ENCODE measurements at regions not wholly inside any gene's neighbourhood (a gene's known extent, or its start where the extent isn't known, plus 50 kb on each side); places are given as distances from the start of the nearest gene placed in this dataset.

GRCh38 chr3:17911986-17912760 is 169.7 kb upstream of the TBC1D5 start:
- no peaks in the 10 kb centered on the region for H4K20me1 ChIP-seq (ENCODE audit: insufficient read depth)
- H3K4me1 ChIP-seq (ENCODE audit: low read depth, poor library complexity, severe bottlenecking): no peaks in the 10 kb centered on the region
- no peaks in the 10 kb centered on the region for H3K79me2 ChIP-seq (ENCODE audit: insufficient read depth, low read depth)
- no peaks in the 10 kb centered on the region for H3K36me3 ChIP-seq (ENCODE audit: insufficient read depth)
- H3K4me3 ChIP-seq (IDR thresholded peaks at IDR 0.05; ENCODE audit: insufficient read depth, low read depth, low read length): no peak overlapping the region
- H3K27me3 ChIP-seq (ENCODE audit: insufficient read depth, low read depth): no peaks in the 10 kb centered on the region
- H3K9ac ChIP-seq: no peak overlapping the region
- TF ChIP-seq, protein P1, sequence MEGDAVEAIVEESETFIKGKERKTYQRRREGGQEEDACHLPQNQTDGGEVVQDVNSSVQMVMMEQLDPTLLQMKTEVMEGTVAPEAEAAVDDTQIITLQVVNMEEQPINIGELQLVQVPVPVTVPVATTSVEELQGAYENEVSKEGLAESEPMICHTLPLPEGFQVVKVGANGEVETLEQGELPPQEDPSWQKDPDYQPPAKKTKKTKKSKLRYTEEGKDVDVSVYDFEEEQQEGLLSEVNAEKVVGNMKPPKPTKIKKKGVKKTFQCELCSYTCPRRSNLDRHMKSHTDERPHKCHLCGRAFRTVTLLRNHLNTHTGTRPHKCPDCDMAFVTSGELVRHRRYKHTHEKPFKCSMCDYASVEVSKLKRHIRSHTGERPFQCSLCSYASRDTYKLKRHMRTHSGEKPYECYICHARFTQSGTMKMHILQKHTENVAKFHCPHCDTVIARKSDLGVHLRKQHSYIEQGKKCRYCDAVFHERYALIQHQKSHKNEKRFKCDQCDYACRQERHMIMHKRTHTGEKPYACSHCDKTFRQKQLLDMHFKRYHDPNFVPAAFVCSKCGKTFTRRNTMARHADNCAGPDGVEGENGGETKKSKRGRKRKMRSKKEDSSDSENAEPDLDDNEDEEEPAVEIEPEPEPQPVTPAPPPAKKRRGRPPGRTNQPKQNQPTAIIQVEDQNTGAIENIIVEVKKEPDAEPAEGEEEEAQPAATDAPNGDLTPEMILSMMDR (conservative IDR thresholded peaks at IDR 0.05; ENCODE audit: low read depth, low read length): no peak
- H3K27ac ChIP-seq: no peak overlapping the region
- no peak overlapping the region for H3K4me2 ChIP-seq
- H2AFZ ChIP-seq (ENCODE audit: low read depth): no peak overlapping the region

- Histone ChIP-seq H2AFZ (ENCODE audit: low read depth) (no peak overlapping the region), H3K4me1 (ENCODE audit: low read depth, poor library complexity, severe bottlenecking) (no peaks in the 10 kb centered on the region), H3K27me3 (ENCODE audit: insufficient read depth, low read depth) (no peaks in the 10 kb centered on the region), H3K4me3 (IDR thresholded peaks at IDR 0.05; ENCODE audit: insufficient read depth, low read depth, low read length) (no peak overlapping the region), H3K4me2 (no peak overlapping the region), H3K79me2 (ENCODE audit: insufficient read depth, low read depth) (no peaks in the 10 kb centered on the region), H3K9ac (no peak overlapping the region), H3K27ac (no peak overlapping the region), H4K20me1 (ENCODE audit: insufficient read depth) (no peaks in the 10 kb centered on the region), H3K36me3 (ENCODE audit: insufficient read depth) (no peaks in the 10 kb centered on the region)
- TF ChIP-seq, protein P1 (conservative IDR thresholded peaks at IDR 0.05; ENCODE audit: low read depth, low read length): no peak
Observed at GRCh38 chr3:17910922-17911321, 168.5 kb upstream of the TBC1D5 start.

DNA sequence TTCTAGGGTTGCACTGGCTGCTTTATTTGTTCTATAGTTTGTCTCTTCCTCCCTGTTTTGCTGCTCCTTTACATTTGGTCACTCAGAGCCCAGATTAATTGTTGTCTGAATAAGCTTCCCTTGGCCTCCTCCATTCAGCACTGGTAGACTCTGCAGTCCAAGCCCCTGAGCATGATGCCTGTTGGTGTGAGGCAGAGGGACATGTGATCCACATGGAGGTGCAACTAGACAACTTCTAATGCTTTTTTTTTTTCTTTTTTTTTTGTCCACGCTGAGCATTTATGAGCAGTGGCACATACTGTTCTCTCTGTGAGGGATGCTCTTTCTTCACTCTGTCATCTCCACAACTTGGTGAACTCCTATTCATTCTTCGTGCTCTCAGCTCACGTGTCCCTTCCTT is 167.3 kb upstream of the TBC1D5 start:
- no peak overlapping the region for H3K4me2 ChIP-seq
- H3K4me1 ChIP-seq (ENCODE audit: low read depth, poor library complexity, severe bottlenecking): no peaks in the 10 kb centered on the region
- H3K79me2 ChIP-seq (ENCODE audit: insufficient read depth, low read depth): no peaks in the 10 kb centered on the region
- H4K20me1 ChIP-seq (ENCODE audit: insufficient read depth): no peaks in the 10 kb centered on the region
- H3K27me3 ChIP-seq (ENCODE audit: insufficient read depth, low read depth): no peaks in the 10 kb centered on the region
- H3K36me3 ChIP-seq (ENCODE audit: insufficient read depth): no peaks in the 10 kb centered on the region
- H2AFZ ChIP-seq (ENCODE audit: low read depth): no peak overlapping the region
- TF ChIP-seq, protein P1 (conservative IDR thresholded peaks at IDR 0.05; ENCODE audit: low read depth, low read length): no peak
- no peak overlapping the region for H3K9ac ChIP-seq
- H3K4me3 ChIP-seq (IDR thresholded peaks at IDR 0.05; ENCODE audit: insufficient read depth, low read depth, low read length): no peak overlapping the region
- no peak overlapping the region for H3K27ac ChIP-seq

DNA sequence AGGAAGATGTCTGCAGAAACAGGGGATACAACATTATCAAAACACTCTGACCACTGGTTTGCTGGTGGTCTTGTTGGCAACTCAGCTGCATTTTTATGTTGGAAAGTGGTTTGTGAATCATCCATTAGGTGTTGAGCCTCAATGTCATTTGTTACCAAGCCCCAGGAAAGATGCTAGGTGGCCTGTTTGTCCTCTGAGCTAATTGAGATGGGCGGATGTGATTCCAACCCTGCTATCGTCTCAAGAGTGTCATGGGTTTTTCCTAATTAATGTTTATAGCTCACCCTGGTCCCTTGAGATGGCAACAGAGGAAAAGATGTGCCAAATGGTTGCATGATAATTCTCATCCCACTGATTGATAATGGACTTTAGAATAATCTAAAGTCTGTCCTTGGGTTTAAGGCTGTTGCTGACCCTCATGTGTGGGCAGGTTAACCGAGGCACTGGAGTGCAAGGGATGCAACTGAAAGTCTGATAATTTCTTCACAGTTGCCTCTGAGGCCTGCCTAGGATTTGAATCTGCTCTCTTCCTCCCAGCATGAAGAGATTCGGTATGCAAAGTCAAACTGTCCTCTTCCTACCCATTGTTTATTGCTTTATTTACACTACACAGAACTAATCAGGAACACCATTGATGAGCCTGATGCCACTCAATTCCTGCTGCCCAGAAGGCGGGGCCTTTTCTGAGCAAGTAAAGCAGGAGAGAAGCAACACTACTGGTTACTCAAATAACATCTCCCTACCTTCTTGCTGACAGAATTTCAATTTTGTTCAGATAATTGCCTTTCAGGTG is 166.2 kb upstream of the TBC1D5 start:
- no peaks in the 10 kb centered on the region for H3K36me3 ChIP-seq (ENCODE audit: insufficient read depth)
- no peak overlapping the region for H3K4me2 ChIP-seq
- no peak overlapping the region for H2AFZ ChIP-seq (ENCODE audit: low read depth)
- H3K27me3 ChIP-seq (ENCODE audit: insufficient read depth, low read depth): no peaks in the 10 kb centered on the region
- H3K4me1 ChIP-seq (ENCODE audit: low read depth, poor library complexity, severe bottlenecking): no peaks in the 10 kb centered on the region
- no peaks in the 10 kb centered on the region for H3K79me2 ChIP-seq (ENCODE audit: insufficient read depth, low read depth)
- TF ChIP-seq, protein P1 (conservative IDR thresholded peaks at IDR 0.05; ENCODE audit: low read depth, low read length): no peak
- H3K4me3 ChIP-seq (IDR thresholded peaks at IDR 0.05; ENCODE audit: insufficient read depth, low read depth, low read length): no peak overlapping the region
- no peak overlapping the region for H3K27ac ChIP-seq
- H3K9ac ChIP-seq: no peak overlapping the region
- no peaks in the 10 kb centered on the region for H4K20me1 ChIP-seq (ENCODE audit: insufficient read depth)
